GM23338 (cell line): ENCODE measurements at regions not wholly inside any gene's neighbourhood (a gene's known extent, or its start where the extent isn't known, plus 50 kb on each side); places are given as distances from the start of the nearest gene placed in this dataset.

Source experiments
- CTCF ChIP-seq, 2 experiments: fragments of 200-600 bp in 1 of 2; sonication (generic) in 1 of 2; conservative IDR thresholded peaks; 2 replicates each; pipeline versions ENCODE4 v1.5.1 to v1.6.1; 2016 to 2017; ENCODE audit warnings: antibody characterized with exemption in 2 of 2, low read depth in 2 of 2, mild to moderate bottlenecking in 2 of 2, moderate library complexity in 1 of 2
- EZH2 ChIP-seq: fragments of 200-600 bp; sonication (generic); IDR thresholded peaks from one replicate; pipeline ENCODE4 v1.8.0; 2017; ENCODE audit warnings: antibody characterized with exemption, mild to moderate bottlenecking, low read depth; ENCODE audit not compliant: unreplicated experiment
- JUNB ChIP-seq: IDR thresholded peaks from one replicate; pipeline ENCODE4 v1.6.1; 2016; ENCODE audit warnings: antibody characterized with exemption; ENCODE audit not compliant: unreplicated experiment
- POLR2AphosphoS5 ChIP-seq: IDR thresholded peaks from 2 replicates; pipeline ENCODE4 v1.6.1; 2016; ENCODE audit warnings: antibody characterized with exemption, low read depth
- ZNF462 ChIP-seq: fragments of 250-450 bp; sonication (Bioruptor Pico); IDR thresholded peaks from 2 replicates; pipeline ENCODE4 v1.5.0; 2020; ENCODE audit warnings: mild to moderate bottlenecking, moderate library complexity
- TF ChIP-seq, protein P1 (sequence below): IDR thresholded peaks from one replicate; pipeline ENCODE4 v1.6.1; 2018; ENCODE audit warnings: antibody characterized with exemption; ENCODE audit not compliant: unreplicated experiment

GRCh38 chr1:106899644-106900043 lies 156.8 kb upstream of the PRMT6 start:
- TF ChIP-seq CTCF (conservative IDR thresholded peaks at IDR 0.05; ENCODE audit: low read depth in 2 of 2) = no peak
- TF ChIP-seq EZH2 = no peak
- no peak for TF ChIP-seq JUNB
- no peak for TF ChIP-seq POLR2AphosphoS5
- no peak for TF ChIP-seq ZNF462 (CRISPR knock-in tag)
- TF ChIP-seq, protein P1, sequence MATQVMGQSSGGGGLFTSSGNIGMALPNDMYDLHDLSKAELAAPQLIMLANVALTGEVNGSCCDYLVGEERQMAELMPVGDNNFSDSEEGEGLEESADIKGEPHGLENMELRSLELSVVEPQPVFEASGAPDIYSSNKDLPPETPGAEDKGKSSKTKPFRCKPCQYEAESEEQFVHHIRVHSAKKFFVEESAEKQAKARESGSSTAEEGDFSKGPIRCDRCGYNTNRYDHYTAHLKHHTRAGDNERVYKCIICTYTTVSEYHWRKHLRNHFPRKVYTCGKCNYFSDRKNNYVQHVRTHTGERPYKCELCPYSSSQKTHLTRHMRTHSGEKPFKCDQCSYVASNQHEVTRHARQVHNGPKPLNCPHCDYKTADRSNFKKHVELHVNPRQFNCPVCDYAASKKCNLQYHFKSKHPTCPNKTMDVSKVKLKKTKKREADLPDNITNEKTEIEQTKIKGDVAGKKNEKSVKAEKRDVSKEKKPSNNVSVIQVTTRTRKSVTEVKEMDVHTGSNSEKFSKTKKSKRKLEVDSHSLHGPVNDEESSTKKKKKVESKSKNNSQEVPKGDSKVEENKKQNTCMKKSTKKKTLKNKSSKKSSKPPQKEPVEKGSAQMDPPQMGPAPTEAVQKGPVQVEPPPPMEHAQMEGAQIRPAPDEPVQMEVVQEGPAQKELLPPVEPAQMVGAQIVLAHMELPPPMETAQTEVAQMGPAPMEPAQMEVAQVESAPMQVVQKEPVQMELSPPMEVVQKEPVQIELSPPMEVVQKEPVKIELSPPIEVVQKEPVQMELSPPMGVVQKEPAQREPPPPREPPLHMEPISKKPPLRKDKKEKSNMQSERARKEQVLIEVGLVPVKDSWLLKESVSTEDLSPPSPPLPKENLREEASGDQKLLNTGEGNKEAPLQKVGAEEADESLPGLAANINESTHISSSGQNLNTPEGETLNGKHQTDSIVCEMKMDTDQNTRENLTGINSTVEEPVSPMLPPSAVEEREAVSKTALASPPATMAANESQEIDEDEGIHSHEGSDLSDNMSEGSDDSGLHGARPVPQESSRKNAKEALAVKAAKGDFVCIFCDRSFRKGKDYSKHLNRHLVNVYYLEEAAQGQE = no peak
